Thyroid gland (tissue), 4 donors: ENCODE measurements at regions not wholly inside any gene's neighbourhood (a gene's known extent, or its start where the extent isn't known, plus 50 kb on each side); places are given as distances from the start of the nearest gene placed in this dataset.

ENCODE experiments used
- DNase-seq, 2 donors: peaks; one replicate each; pipeline ENCODE4 v3.0.0-alpha.2; 2019
- H3K27ac ChIP-seq, 3 donors: fragments of 200-600 bp; sonication (generic); 1 replicate in 2 of 3; 2 replicates in 1 of 3; pipeline ENCODE4 v1.5.1; 2016 to 2019; ENCODE audit warnings: mild to moderate bottlenecking in 1 of 3, moderate library complexity in 1 of 3
- H3K27me3 ChIP-seq: fragments of 200-600 bp; sonication (generic); one replicate; pipeline ENCODE4 v1.5.1; 2019
- H3K36me3 ChIP-seq, 2 donors: fragments of 200-600 bp; sonication (generic); one replicate each; pipeline ENCODE4 v1.5.1; 2016 to 2019
- H3K4me1 ChIP-seq, 2 donors: fragments of 200-600 bp; sonication (generic); one replicate each; pipeline ENCODE4 v1.5.1; 2017 to 2019
- H3K4me3 ChIP-seq, 3 donors: fragments of 200-600 bp; sonication (generic); replicated peaks in 1 of 3; 1 replicate in 2 of 3; 2 replicates in 1 of 3; pipeline ENCODE4 v1.5.1; 2016; ENCODE audit warnings: mild to moderate bottlenecking in 1 of 3
- H3K9me3 ChIP-seq: fragments of 200-600 bp; sonication (generic); one replicate; pipeline ENCODE4 v1.5.1; 2017
- POLR2A ChIP-seq, 2 donors: fragments of 450-650 bp; IDR thresholded peaks; one replicate each; pipeline ENCODE4 v1.6.1; 2017; ENCODE audit warnings: antibody characterized with exemption in 2 of 2, mild to moderate bottlenecking in 2 of 2, moderate library complexity in 1 of 2
- WGBS, 2 donors: methylation state at CpG; one replicate each; pipeline ENCODE4 v1.1.5; 2017; 5-methylcytosine and 5-hydroxymethylcytosine counted together
- intact Hi-C: fragments of 100-400 bp; cut with DNase I; formaldehyde crosslinking; loops from one replicate; pipeline ENCODE4 v1.15.1; 2023
- TF ChIP-seq, protein P1 (sequence below), 6 experiments: fragments of 200-600 bp in 3 of 6; fragments of 450-650 bp in 3 of 6; sonication (generic) in 3 of 6; IDR thresholded peaks; one replicate each; pipeline ENCODE4 v1.5.1; 2016 to 2019; ENCODE audit warnings: antibody characterized with exemption in 6 of 6, mild to moderate bottlenecking in 2 of 6, inconsistent platforms in 1 of 6, moderate library complexity in 1 of 6

- intact Hi-C loops: no loop called here
- Histone ChIP-seq H3K4me1 (no peaks in the 10 kb centered on the region), H3K9me3 (no peaks in the 10 kb centered on the region), H3K4me3 (no peak overlapping the region), H3K27me3 (no peaks in the 10 kb centered on the region), H3K36me3 (no peaks in the 10 kb centered on the region), H3K27ac (no peak overlapping the region)
- DNase-seq: no peak
- 88 to 90% methylated on average over 2 of the region's 2 CpGs for whole genome bisulfite sequencing, 2 donors
- no peak for TF ChIP-seq POLR2A (IDR thresholded peaks at IDR 0.05)
- TF ChIP-seq, protein P1, sequence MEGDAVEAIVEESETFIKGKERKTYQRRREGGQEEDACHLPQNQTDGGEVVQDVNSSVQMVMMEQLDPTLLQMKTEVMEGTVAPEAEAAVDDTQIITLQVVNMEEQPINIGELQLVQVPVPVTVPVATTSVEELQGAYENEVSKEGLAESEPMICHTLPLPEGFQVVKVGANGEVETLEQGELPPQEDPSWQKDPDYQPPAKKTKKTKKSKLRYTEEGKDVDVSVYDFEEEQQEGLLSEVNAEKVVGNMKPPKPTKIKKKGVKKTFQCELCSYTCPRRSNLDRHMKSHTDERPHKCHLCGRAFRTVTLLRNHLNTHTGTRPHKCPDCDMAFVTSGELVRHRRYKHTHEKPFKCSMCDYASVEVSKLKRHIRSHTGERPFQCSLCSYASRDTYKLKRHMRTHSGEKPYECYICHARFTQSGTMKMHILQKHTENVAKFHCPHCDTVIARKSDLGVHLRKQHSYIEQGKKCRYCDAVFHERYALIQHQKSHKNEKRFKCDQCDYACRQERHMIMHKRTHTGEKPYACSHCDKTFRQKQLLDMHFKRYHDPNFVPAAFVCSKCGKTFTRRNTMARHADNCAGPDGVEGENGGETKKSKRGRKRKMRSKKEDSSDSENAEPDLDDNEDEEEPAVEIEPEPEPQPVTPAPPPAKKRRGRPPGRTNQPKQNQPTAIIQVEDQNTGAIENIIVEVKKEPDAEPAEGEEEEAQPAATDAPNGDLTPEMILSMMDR (IDR thresholded peaks at IDR 0.05): no peak
Observed at GRCh38 chr3:76547674-76548073, 492.2 kb upstream of the ROBO2 start.

GRCh38 chr3:76550522-76551201 is 489.2 kb upstream of the ROBO2 start:
- no peak overlapping the region for H3K4me3 ChIP-seq
- H3K36me3 ChIP-seq: no peaks in the 10 kb centered on the region
- no peaks in the 10 kb centered on the region for H3K27me3 ChIP-seq
- DNase-seq: no peak
- 86 to 96% methylated on average over 4 of the region's 7 CpGs for WGBS, 2 donors
- H3K27ac ChIP-seq: no peak overlapping the region
- intact Hi-C loops: no loop called here
- TF ChIP-seq, protein P1 (IDR thresholded peaks at IDR 0.05): no peak
- TF ChIP-seq POLR2A (IDR thresholded peaks at IDR 0.05): no peak
- no peaks in the 10 kb centered on the region for H3K9me3 ChIP-seq
- H3K4me1 ChIP-seq: no peaks in the 10 kb centered on the region

GRCh38 chr3:76551739-76552138 is 488.2 kb upstream of the ROBO2 start:
- H3K9me3 ChIP-seq: no peaks in the 10 kb centered on the region
- no peak for DNase-seq

GRCh38 chr3:76552653-76553052 is 487.2 kb upstream of the ROBO2 start:
- Histone ChIP-seq H3K4me3 (no peak overlapping the region), H3K27me3 (no peaks in the 10 kb centered on the region), H3K27ac (no peak overlapping the region), H3K4me1 (no peaks in the 10 kb centered on the region), H3K9me3 (no peaks in the 10 kb centered on the region), H3K36me3 (no peaks in the 10 kb centered on the region)
- no peak for TF ChIP-seq POLR2A (IDR thresholded peaks at IDR 0.05)
- TF ChIP-seq, protein P1 (IDR thresholded peaks at IDR 0.05): no peak
- DNase-seq: no peak
- intact Hi-C loops: no loop called here
- WGBS, 2 donors: 88% methylated on average over 2 of the region's 2 CpGs

More at GRCh38 chr3:76551739-76552138, 488.2 kb upstream of the ROBO2 start:
- no peak for TF ChIP-seq POLR2A (IDR thresholded peaks at IDR 0.05)
- TF ChIP-seq, protein P1 (IDR thresholded peaks at IDR 0.05): no peak
- 91 to 93% methylated on average over 5 of the region's 5 CpGs for WGBS, 2 donors
- no peaks in the 10 kb centered on the region for H3K4me1 ChIP-seq
- no peak overlapping the region for H3K4me3 ChIP-seq
- intact Hi-C loops: no loop called here
- no peak overlapping the region for H3K27ac ChIP-seq
- H3K36me3 ChIP-seq: no peaks in the 10 kb centered on the region
- no peaks in the 10 kb centered on the region for H3K27me3 ChIP-seq

- Histone ChIP-seq H3K36me3 (no peaks in the 10 kb centered on the region), H3K9me3 (no peaks in the 10 kb centered on the region), H3K27ac (no peak overlapping the region), H3K27me3 (no peaks in the 10 kb centered on the region), H3K4me3 (no peak overlapping the region), H3K4me1 (no peaks in the 10 kb centered on the region)
- no peak for TF ChIP-seq POLR2A (IDR thresholded peaks at IDR 0.05)
- TF ChIP-seq, protein P1 (IDR thresholded peaks at IDR 0.05): no peak
- WGBS, 2 donors: 26 to 27% methylated on average over 2 of the region's 2 CpGs
- DNase-seq: no peak
- intact Hi-C loops: no loop called here
Observed at GRCh38 chr3:76554707-76555106, 485.2 kb upstream of the ROBO2 start.
